C4-2B (cell line): ENCODE measurements at regions not wholly inside any gene's neighbourhood (a gene's known extent, or its start where the extent isn't known, plus 50 kb on each side); places are given as distances from the start of the nearest gene placed in this dataset.

Source experiments
- H3K27ac ChIP-seq: fragments of 450-650 bp; 2 replicates; pipeline ENCODE4 v1.5.1; 2017
- ZFX ChIP-seq: fragments of 450-650 bp; IDR thresholded peaks from 2 replicates; pipeline ENCODE4 v1.6.1; 2017
- TF ChIP-seq, protein P1 (sequence below): fragments of 450-650 bp; conservative IDR thresholded peaks from 2 replicates; pipeline ENCODE4 v1.5.1; 2017; ENCODE audit warnings: mild to moderate bottlenecking

DNA sequence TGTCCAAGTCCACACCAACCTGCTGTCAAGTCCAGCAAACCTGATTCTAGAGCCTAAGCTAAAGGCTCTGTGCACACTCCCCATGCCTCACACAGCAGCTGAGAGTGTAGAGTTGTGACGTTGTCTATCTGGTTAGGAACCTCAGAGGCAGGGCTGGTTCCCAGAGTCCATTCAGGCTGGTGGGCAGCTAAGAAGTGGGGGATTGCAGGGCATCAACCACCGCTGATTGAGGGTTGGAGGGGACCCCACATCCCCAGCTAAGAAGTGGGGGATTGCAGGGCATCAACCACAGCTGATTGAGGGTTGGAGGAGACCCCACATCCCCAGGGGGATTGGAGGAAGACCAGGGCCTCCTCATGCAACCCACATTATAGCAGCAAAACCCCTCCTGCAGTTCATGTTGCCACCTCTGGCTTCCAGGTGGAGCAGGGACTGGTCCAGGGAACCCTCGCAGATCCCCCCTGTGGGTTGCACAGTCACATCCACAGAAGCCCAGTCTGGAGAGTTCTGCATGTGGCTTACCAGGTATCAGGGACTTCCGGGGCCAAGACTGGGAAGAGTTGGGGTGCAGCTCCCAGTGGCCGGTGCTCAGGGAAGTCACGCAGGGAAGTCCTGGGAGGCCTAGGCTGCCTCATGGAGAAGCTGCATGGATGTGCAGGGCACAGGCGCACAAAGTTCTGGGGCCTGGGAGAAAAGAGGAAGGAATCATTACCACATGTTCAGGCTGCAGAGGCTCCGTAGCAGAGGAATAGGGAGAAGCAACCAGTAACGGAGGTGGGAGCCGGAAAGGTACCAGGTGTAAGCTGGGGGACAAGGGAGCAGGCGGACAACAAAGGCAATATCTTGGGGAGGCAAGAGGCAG lies 71.4 kb upstream of the PCSK6 start:
- TF ChIP-seq, protein P1, sequence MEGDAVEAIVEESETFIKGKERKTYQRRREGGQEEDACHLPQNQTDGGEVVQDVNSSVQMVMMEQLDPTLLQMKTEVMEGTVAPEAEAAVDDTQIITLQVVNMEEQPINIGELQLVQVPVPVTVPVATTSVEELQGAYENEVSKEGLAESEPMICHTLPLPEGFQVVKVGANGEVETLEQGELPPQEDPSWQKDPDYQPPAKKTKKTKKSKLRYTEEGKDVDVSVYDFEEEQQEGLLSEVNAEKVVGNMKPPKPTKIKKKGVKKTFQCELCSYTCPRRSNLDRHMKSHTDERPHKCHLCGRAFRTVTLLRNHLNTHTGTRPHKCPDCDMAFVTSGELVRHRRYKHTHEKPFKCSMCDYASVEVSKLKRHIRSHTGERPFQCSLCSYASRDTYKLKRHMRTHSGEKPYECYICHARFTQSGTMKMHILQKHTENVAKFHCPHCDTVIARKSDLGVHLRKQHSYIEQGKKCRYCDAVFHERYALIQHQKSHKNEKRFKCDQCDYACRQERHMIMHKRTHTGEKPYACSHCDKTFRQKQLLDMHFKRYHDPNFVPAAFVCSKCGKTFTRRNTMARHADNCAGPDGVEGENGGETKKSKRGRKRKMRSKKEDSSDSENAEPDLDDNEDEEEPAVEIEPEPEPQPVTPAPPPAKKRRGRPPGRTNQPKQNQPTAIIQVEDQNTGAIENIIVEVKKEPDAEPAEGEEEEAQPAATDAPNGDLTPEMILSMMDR = no peak
- no peak for TF ChIP-seq ZFX
- H3K27ac ChIP-seq = no peak overlapping the region

DNA sequence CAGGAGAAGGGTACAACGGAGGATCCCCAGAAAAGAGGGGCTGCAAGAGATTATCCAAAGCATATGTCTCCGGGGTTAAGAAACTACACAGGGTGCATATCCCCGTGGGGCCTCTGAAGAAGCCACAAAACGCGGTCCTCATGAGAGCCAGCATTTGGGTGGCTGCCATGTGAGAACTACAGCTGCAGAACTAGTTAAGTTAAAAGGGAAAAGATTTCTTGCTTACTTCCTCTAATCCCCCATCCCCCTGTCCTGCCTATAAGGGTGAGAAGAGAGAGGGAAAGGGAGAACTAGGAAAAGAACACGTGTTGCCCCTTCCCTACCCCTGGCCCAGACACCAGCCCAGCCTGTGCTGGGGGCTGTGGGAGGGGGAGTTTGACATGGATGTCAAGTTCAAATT lies 70.4 kb upstream of the PCSK6 start:
- H3K27ac ChIP-seq = no peak overlapping the region
- TF ChIP-seq, protein P1 = no peak
- no peak for TF ChIP-seq ZFX

DNA sequence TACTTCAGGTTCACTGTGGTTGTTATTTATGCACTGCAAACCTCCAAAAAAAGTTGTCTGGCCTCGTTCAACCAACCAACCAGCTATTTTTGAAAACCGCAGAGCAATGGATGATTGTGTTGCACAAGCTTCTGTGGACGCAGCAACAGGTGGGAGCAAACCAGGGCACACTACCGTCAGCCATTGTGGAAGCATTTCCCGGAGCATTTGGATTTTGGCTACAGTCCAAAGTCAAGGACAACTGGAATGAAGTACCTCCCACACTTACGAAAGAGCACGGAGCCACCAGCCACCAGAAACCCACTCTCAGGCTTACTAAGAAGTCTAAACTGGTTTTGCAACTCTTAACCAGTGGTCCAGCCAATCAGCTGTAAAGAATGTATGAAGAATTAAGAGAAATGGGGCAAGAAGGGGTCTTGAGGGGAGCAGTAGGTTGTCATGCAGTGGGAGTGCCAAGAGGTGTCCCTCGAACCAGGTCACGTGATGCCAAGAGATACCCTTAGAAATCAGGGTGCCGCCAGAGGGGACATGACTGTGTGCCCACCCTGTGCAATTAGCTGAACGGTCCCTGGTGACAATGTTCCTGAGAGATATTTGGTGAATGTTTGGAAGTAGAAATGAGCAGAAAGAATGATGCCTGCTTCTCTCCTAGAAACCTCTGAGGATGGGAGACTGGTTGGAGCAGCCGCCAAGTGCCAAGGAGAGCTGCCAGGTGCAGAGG lies 68.9 kb upstream of the PCSK6 start:
- TF ChIP-seq, protein P1 = no peak
- TF ChIP-seq ZFX = no peak
- no peak overlapping the region for H3K27ac ChIP-seq

DNA sequence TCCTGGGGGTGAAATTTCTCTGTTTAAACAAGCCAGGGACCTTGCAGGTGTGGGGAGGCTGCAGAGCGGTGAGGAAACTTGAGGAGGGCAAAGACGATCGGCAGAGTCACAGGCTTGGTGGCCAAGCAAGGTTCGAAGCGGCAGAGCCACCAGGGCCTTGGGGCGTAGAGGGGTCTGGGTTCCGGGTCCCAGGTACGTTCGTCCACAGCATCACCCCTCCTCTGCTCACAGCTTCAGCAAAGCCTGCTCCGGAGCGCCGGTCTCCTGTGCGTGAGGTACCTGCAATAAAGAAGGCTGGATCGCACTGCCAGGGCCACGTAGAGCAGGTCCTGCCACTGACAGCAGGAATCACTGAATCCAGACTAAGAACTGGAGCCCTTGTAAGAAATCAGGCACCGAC lies 66.8 kb upstream of the PCSK6 start:
- H3K27ac ChIP-seq = no peak overlapping the region
- TF ChIP-seq ZFX = no peak
- TF ChIP-seq, protein P1 = no peak

DNA sequence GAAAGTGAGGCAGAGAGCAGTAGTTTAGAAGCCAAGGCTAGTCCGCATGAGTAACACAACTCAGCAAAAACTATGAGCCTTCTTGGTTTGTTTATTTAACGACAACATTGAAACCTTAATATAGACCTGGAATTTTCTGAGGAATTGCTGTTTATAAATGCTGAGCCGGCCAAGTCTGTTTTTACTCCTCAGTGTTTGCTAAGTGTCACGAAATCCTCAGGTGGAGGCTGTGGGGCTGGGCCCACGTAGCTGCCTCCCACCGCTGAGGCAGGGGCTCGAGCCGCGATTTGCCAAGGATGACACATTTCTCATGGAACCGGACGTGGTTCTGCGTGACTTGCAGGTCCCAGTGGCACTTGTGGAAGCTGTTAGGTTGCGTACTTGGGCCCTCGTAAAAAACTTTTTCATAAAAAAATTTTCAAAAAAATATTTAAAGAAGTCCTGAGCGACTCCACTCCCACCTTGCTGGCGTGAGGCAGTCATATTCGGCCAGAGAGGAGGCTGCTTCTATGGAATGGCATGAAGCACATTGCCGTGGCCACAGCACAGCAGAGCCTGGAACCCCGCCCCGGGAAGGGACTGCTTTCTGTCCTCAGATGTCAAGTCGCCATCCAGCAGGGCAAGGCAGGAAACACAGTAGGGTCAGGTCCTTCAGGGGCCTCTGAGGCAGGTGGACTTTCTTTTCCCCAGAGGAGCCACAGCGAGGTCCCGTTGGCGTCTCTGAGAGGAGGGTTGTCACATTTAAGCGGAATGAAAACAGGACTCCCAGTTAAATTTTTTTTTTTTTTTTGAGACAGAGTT lies 64.8 kb upstream of the PCSK6 start:
- TF ChIP-seq, protein P1 = no peak
- no peak for TF ChIP-seq ZFX
- H3K27ac ChIP-seq = no peak overlapping the region

DNA sequence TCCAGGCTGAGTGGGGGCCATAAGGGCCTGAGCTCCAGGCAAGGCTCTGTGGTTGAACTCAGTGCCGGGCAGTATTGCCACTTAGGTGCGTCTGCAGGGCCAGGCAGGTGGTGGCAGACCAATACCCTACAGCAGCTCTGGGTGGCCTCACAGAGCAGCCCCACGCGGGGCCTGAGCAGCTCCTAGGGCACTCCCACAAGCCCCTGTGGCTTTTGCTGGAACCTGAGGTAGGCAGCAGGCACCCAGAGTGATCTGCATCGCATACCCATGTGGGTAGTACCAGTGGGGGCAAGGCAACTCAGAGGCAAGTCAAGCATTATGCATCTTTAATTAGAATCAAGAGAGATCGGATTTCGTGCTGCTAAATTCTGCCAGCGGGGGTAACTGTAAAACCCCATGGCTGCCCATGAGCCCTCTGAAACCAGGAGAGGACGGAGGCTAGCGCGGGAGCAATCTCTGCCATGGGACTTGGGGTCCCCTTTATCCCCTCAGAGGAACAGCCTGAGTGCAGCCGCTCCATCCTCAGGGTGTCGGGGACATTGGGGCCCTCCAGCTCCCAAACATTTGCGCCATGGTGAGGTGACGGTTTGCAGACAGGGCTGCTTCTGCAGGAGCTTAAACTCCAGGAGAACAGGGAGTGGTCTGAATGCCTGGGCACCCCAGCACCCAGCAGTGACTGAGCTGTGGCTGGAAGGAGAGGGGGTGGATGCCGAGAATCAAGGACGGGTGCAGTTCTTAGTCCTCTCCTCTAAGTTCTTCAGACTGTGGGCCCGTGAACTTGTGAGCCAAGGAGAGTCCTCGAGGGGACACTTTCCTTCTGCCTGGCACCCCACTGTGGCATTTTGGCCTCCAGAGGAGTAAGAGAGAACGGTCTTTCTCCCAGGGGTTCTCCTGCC lies 62.4 kb upstream of the PCSK6 start:
- no peak for TF ChIP-seq ZFX
- TF ChIP-seq, protein P1 = no peak
- H3K27ac ChIP-seq = no peak overlapping the region
